Dermis microvascular lymphatic vessel endothelial cell (primary cell): ENCODE measurements at regions not wholly inside any gene's neighbourhood (a gene's known extent, or its start where the extent isn't known, plus 50 kb on each side); places are given as distances from the start of the nearest gene placed in this dataset.
"Not testable (repeated sequence)": the region's sequence is repeated elsewhere in the genome, so short reads cannot be mapped to it uniquely, and the experiment has no call there.

Source experiments
- DNase-seq, 2 donors: peaks; one replicate each; pipeline versions ENCODE4 v3.0.0 to v3.0.0-alpha.2; 2010; ENCODE audit warnings: low read depth in 2 of 2

GRCh38 chr9:25048098-25048724 is 502.5 kb upstream of the IZUMO3 start:
- no peak for DNase-seq

GRCh38 chr9:25045469-25045868 is 499.8 kb upstream of the IZUMO3 start:
- not testable (repeated sequence) for DNase-seq

GRCh38 chr9:25029743-25030142 is 484.0 kb upstream of the IZUMO3 start:
- no peak for DNase-seq

- DNase-seq: no peak
These were observed 480.0 kb upstream of the IZUMO3 start for GRCh38 chr9:25025686-25026085.

- DNase-seq: no peak
These were observed 479.5 kb upstream of the IZUMO3 start for GRCh38 chr9:25025156-25025555.

- DNase-seq: no peak
These were observed 472.1 kb upstream of the IZUMO3 start for GRCh38 chr9:25017779-25018178.

GRCh38 chr9:25010027-25010662 is 464.4 kb upstream of the IZUMO3 start:
- no peak for DNase-seq

- no peak for DNase-seq
These were observed 458.0 kb upstream of the IZUMO3 start for GRCh38 chr9:25003686-25004085.

- DNase-seq: no peak
These were observed 440.6 kb upstream of the IZUMO3 start for GRCh38 chr9:24986331-24986730.

- not testable (repeated sequence) for DNase-seq
These were observed 425.1 kb upstream of the IZUMO3 start for GRCh38 chr9:24970780-24971179.

- no peak for DNase-seq
These were observed 416.1 kb upstream of the IZUMO3 start for GRCh38 chr9:24961762-24962161.

GRCh38 chr9:24953070-24953469 is 407.4 kb upstream of the IZUMO3 start:
- no peak for DNase-seq

GRCh38 chr9:24939109-24939850 is 393.6 kb upstream of the IZUMO3 start:
- DNase-seq: no peak

- no peak for DNase-seq
These were observed 390.4 kb upstream of the IZUMO3 start for GRCh38 chr9:24936117-24936516.

- DNase-seq: no peak
These were observed 387.1 kb upstream of the IZUMO3 start for GRCh38 chr9:24932785-24933184.

GRCh38 chr9:24931894-24932293 is 386.2 kb upstream of the IZUMO3 start:
- DNase-seq: no peak

- no peak for DNase-seq
These were observed 367.1 kb upstream of the IZUMO3 start for GRCh38 chr9:24912767-24913166.

GRCh38 chr9:24901319-24901718 is 355.6 kb upstream of the IZUMO3 start:
- DNase-seq: no peak

GRCh38 chr9:24900179-24900578 is 354.5 kb upstream of the IZUMO3 start:
- no peak for DNase-seq

GRCh38 chr9:24899463-24899862 is 353.8 kb upstream of the IZUMO3 start:
- DNase-seq: no peak

- DNase-seq: no peak
These were observed 352.1 kb upstream of the IZUMO3 start for GRCh38 chr9:24897826-24898225.

- DNase-seq: no peak
These were observed 335.7 kb upstream of the IZUMO3 start for GRCh38 chr9:24881361-24881760.

GRCh38 chr9:24879591-24879990 is 333.9 kb upstream of the IZUMO3 start:
- no peak for DNase-seq
